CD4-positive, alpha-beta T cell treated with Interleukin-2 at 100 ng/mL for 4 hours (primary cell): ENCODE measurements at regions not wholly inside any gene's neighbourhood (a gene's known extent, or its start where the extent isn't known, plus 50 kb on each side); places are given as distances from the start of the nearest gene placed in this dataset.

Experiments
- DNase-seq: peaks from one replicate; pipeline ENCODE4 v3.0.0-alpha.2; 2020; ENCODE audit warnings: low spot score

- DNase-seq = no peak
These were observed 263.7 kb upstream of the ARID1B start for GRCh38 chr6:156513504-156513903.

- DNase-seq = no peak
These were observed 265.6 kb upstream of the ARID1B start for GRCh38 chr6:156511570-156511969.

- no peak for DNase-seq
These were observed 266.1 kb upstream of the ARID1B start for GRCh38 chr6:156511051-156511450.

GRCh38 chr6:156510242-156510641, 266.9 kb upstream of the ARID1B start:
- DNase-seq = no peak

GRCh38 chr6:156509496-156509895, 267.7 kb upstream of the ARID1B start:
- no peak for DNase-seq

GRCh38 chr6:156508923-156509322, 268.3 kb upstream of the ARID1B start:
- DNase-seq = no peak

- DNase-seq = no peak
These were observed 269.1 kb upstream of the ARID1B start for GRCh38 chr6:156508126-156508525.

- DNase-seq = no peak
These were observed 269.5 kb upstream of the ARID1B start for GRCh38 chr6:156507656-156508055.

- no peak for DNase-seq
These were observed 270.1 kb upstream of the ARID1B start for GRCh38 chr6:156507106-156507505.

- no peak for DNase-seq
These were observed 274.1 kb upstream of the ARID1B start for GRCh38 chr6:156502969-156503504.

- no peak for DNase-seq
These were observed 279.6 kb upstream of the ARID1B start for GRCh38 chr6:156497618-156498017.

- DNase-seq = no peak
These were observed 289.3 kb upstream of the ARID1B start for GRCh38 chr6:156487877-156488276.

GRCh38 chr6:156485150-156485549, 292.0 kb upstream of the ARID1B start:
- DNase-seq = no peak

- no peak for DNase-seq
These were observed 302.6 kb upstream of the ARID1B start for GRCh38 chr6:156474507-156475120.

- no peak for DNase-seq
These were observed 306.2 kb upstream of the ARID1B start for GRCh38 chr6:156471000-156471399.

GRCh38 chr6:156464100-156464878, 312.9 kb upstream of the ARID1B start:
- no peak for DNase-seq

- DNase-seq = no peak
These were observed 315.5 kb upstream of the ARID1B start for GRCh38 chr6:156461647-156462046.

- DNase-seq = no peak
These were observed 319.6 kb upstream of the ARID1B start for GRCh38 chr6:156457601-156458000.

- no peak for DNase-seq
These were observed 321.3 kb upstream of the ARID1B start for GRCh38 chr6:156455847-156456246.

- no peak for DNase-seq
These were observed 322.3 kb upstream of the ARID1B start for GRCh38 chr6:156454867-156455266.

GRCh38 chr6:156451726-156452125, 325.5 kb upstream of the ARID1B start:
- DNase-seq = no peak

GRCh38 chr6:156451088-156451487, 326.1 kb upstream of the ARID1B start:
- no peak for DNase-seq

- DNase-seq = no peak
These were observed 326.8 kb upstream of the ARID1B start for GRCh38 chr6:156450421-156450820.

- no peak for DNase-seq
These were observed 327.6 kb upstream of the ARID1B start for GRCh38 chr6:156449569-156449968.
